OCI-LY1 (cell line): ENCODE measurements at regions not wholly inside any gene's neighbourhood (a gene's known extent, or its start where the extent isn't known, plus 50 kb on each side); places are given as distances from the start of the nearest gene placed in this dataset.

Experiments used
- EZH2 ChIP-seq: fragments of 200-600 bp; sonication (generic), shearing (Covaris generic); IDR thresholded peaks from 2 replicates; pipeline ENCODE4 v1.8.0; 2017; ENCODE audit warnings: borderline replicate concordance, mixed run types, mild to moderate bottlenecking, antibody characterized with exemption, low read length, moderate library complexity, mixed read lengths
- TF ChIP-seq, protein P1 (sequence below): fragments of 200-600 bp; sonication (generic), shearing (Covaris generic); IDR thresholded peaks from 2 replicates; pipeline ENCODE4 v1.5.1; 2017; ENCODE audit warnings: mild to moderate bottlenecking, antibody characterized with exemption, low read length, moderate library complexity, mixed read lengths

DNA sequence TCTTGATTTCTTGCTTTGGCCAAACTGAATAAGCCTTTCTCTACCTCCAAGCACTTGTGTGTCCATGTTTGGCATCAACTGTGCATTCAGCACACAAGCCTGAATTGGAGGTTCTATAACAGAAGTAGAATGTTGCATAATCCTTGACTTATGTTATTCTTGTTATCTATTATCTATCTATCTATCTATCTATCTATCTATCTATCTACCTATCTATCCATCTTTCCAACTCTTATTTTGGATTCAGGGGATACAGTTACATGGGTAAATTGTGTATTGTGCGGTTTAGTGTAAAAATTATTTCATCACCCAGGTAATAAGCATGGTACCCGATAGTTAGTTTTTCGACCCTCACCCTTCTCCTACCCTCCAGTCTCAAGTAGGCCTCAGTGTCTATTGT is 319.6 kb downstream of the PTH2R start:
- TF ChIP-seq, protein P1, sequence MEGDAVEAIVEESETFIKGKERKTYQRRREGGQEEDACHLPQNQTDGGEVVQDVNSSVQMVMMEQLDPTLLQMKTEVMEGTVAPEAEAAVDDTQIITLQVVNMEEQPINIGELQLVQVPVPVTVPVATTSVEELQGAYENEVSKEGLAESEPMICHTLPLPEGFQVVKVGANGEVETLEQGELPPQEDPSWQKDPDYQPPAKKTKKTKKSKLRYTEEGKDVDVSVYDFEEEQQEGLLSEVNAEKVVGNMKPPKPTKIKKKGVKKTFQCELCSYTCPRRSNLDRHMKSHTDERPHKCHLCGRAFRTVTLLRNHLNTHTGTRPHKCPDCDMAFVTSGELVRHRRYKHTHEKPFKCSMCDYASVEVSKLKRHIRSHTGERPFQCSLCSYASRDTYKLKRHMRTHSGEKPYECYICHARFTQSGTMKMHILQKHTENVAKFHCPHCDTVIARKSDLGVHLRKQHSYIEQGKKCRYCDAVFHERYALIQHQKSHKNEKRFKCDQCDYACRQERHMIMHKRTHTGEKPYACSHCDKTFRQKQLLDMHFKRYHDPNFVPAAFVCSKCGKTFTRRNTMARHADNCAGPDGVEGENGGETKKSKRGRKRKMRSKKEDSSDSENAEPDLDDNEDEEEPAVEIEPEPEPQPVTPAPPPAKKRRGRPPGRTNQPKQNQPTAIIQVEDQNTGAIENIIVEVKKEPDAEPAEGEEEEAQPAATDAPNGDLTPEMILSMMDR = no peak
- no peak for TF ChIP-seq EZH2
